Spleen (tissue), 11 donors: ENCODE measurements at regions not wholly inside any gene's neighbourhood (a gene's known extent, or its start where the extent isn't known, plus 50 kb on each side); places are given as distances from the start of the nearest gene placed in this dataset.

Experiments used
- DNase-seq: peaks from one replicate; pipeline ENCODE4 v3.0.0-alpha.2; 2020
- H3K27ac ChIP-seq, 8 donors: fragments of 200-600 bp; sonication (generic) in 7 of 8; 1 replicate in 4 of 8; 2 replicates in 4 of 8; pipeline versions ENCODE4 v1.5.0 to v1.8.0; 2016 to 2021; ENCODE audit warnings: inconsistent platforms in 4 of 8, mild to moderate bottlenecking in 4 of 8, moderate library complexity in 1 of 8
- H3K27me3 ChIP-seq, 7 donors: fragments of 200-600 bp; sonication (generic) in 6 of 7; replicated peaks in 1 of 7; 1 replicate in 4 of 7; 2 replicates in 3 of 7; pipeline versions ENCODE4 v1.5.0 to v1.8.0; 2016 to 2021; ENCODE audit warnings: inconsistent platforms in 3 of 7, mild to moderate bottlenecking in 1 of 7
- H3K36me3 ChIP-seq, 6 donors: fragments of 200-600 bp; sonication (generic) in 5 of 6; 1 replicate in 4 of 6; 2 replicates in 2 of 6; pipeline versions ENCODE4 v1.5.0 to v1.8.0; 2016 to 2021; ENCODE audit warnings: inconsistent platforms in 2 of 6
- H3K4me1 ChIP-seq, 6 donors: fragments of 200-600 bp; sonication (generic) in 5 of 6; 1 replicate in 3 of 6; 2 replicates in 3 of 6; pipeline versions ENCODE4 v1.5.0 to v1.8.0; 2016 to 2021; ENCODE audit warnings: inconsistent platforms in 3 of 6
- H3K4me3 ChIP-seq, 8 donors: fragments of 200-600 bp; sonication (generic) in 7 of 8; 1 replicate in 4 of 8; 2 replicates in 4 of 8; pipeline versions ENCODE4 v1.5.0 to v1.8.0; 2016 to 2021; ENCODE audit warnings: inconsistent platforms in 4 of 8, mild to moderate bottlenecking in 4 of 8, moderate library complexity in 2 of 8
- H3K9me3 ChIP-seq, 8 donors: fragments of 200-600 bp; sonication (generic) in 7 of 8; 1 replicate in 4 of 8; 2 replicates in 4 of 8; pipeline versions ENCODE4 v1.5.0 to v1.8.0; 2016 to 2021; ENCODE audit warnings: inconsistent platforms in 4 of 8
- CTCF ChIP-seq, 11 experiments: fragments of 200-600 bp in 7 of 11; fragments of 450-650 bp in 4 of 11; sonication (generic) in 4 of 11; IDR thresholded peaks in 8 of 11; conservative IDR thresholded peaks in 3 of 11; 1 replicate in 7 of 11; 2 replicates in 4 of 11; pipeline versions ENCODE4 v1.4.0 to v1.8.0; 2016 to 2021; ENCODE audit warnings: antibody characterized with exemption in 11 of 11, inconsistent platforms in 4 of 11, mild to moderate bottlenecking in 1 of 11
- POLR2A ChIP-seq, 3 donors: fragments of 450-650 bp; IDR thresholded peaks; one replicate each; pipeline ENCODE4 v1.5.1; 2017; ENCODE audit warnings: antibody characterized with exemption in 3 of 3, mild to moderate bottlenecking in 1 of 3
- POLR2AphosphoS5 ChIP-seq, 3 donors: sonication (generic); formaldehyde crosslinking; IDR thresholded peaks; one replicate each; pipeline ENCODE4 v1.5.1; 2017; ENCODE audit warnings: antibody characterized with exemption in 3 of 3
- WGBS, 5 donors: extraction: QIAGEN DNeasy Blood & Tissue Kit in 3 of 5; methylation state at CpG; one replicate each; pipeline versions ENCODE4 v1.1.5 to v1.1.7; 2013 to 2018; 5-methylcytosine and 5-hydroxymethylcytosine counted together
- intact Hi-C: fragments of 100-400 bp; cut with DNase I; formaldehyde crosslinking; loops from one replicate; pipeline ENCODE4 v1.15.0; 2023; ENCODE audit warnings: low total_unique reads
- donor health status: healthy with polysubstance abuse.
- donor health status: DM: no; HTN: no; CAD: no; lungs with moderate emphysema.
- donor health status: DM: no; HTN: no; CAD: no.
- donor health status: Bipolar disorder and iron deficiency.
- donor health status: healthy.
- donor health status: DM: no; HTN: no; CAD: no.
- donor health status: DM: yes; HTN: yes; CAD: no.

- Histone ChIP-seq H3K4me3 (no peak overlapping the region), H3K27me3 (no peaks in the 10 kb centered on the region), H3K27ac (no peak overlapping the region), H3K4me1 (peaks cover 0 to 20% (median 9%) of the 10 kb centered on the region in 6 donors), H3K9me3 (no peaks in the 10 kb centered on the region), H3K36me3 (peaks cover 0 to 29% (median 0%) of the 10 kb centered on the region in 6 donors)
- intact Hi-C loops = no loop called here
- TF ChIP-seq CTCF (IDR thresholded peaks at IDR 0.05 in 8 of 11, conservative IDR thresholded peaks at IDR 0.05 in 3 of 11) (no peak), POLR2AphosphoS5 (IDR thresholded peaks at IDR 0.05) (no peak), POLR2A (IDR thresholded peaks at IDR 0.05) (no peak)
- WGBS, 5 donors = 84 to 98% (median 90%) methylated on average over 2 of the region's 2 CpGs
- no peak for DNase-seq
Observed at GRCh38 chr18:23378302-23378686, 74.8 kb upstream of the RIOK3 start.

DNA sequence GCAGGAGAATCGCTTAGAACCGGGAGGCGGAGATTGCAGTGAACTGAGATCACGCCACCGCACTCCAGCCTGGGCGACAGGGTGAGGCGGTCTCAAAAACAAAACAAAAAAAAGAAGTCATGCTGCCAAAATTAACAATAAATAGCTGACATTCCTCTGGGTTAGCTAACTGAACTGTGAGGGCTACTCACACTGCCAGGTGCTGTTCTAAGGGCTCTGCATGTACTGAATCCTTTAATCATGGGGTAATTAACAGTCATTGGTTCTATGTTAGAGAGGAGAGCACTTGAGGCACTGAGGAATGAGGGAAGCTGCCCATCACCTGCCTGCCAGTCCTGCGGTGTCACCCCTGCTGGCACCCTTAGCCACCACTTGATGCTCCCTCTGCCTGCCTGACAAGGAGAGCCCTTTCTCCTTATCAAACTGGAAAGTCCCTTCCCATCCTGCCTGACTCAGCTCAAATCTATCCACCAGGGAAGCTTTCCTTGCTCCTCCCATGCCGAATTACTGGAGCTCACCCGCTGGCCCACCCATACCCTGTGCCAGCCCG, 73.0 kb upstream of the RIOK3 start:
- TF ChIP-seq POLR2AphosphoS5 (IDR thresholded peaks at IDR 0.05) = no peak
- TF ChIP-seq CTCF (IDR thresholded peaks at IDR 0.05 in 8 of 11, conservative IDR thresholded peaks at IDR 0.05 in 3 of 11) = no peak
- TF ChIP-seq POLR2A (IDR thresholded peaks at IDR 0.05) = no peak
- H3K9me3 ChIP-seq = no peaks in the 10 kb centered on the region
- no peak for DNase-seq
- 87 to 92% (median 90%) methylated on average over 11 of the region's 11 CpGs for WGBS, 5 donors
- H3K4me1 ChIP-seq = peaks cover 0 to 20% (median 11%) of the 10 kb centered on the region in 6 donors
- no peak overlapping the region for H3K4me3 ChIP-seq
- intact Hi-C loops = no loop called here
- H3K27me3 ChIP-seq = no peaks in the 10 kb centered on the region
- peaks cover 0 to 39% (median 0%) of the 10 kb centered on the region in 6 donors for H3K36me3 ChIP-seq
- peak overlapping the region in 2 of 8 donors; percentile 12 to 15 for H3K27ac ChIP-seq

DNA sequence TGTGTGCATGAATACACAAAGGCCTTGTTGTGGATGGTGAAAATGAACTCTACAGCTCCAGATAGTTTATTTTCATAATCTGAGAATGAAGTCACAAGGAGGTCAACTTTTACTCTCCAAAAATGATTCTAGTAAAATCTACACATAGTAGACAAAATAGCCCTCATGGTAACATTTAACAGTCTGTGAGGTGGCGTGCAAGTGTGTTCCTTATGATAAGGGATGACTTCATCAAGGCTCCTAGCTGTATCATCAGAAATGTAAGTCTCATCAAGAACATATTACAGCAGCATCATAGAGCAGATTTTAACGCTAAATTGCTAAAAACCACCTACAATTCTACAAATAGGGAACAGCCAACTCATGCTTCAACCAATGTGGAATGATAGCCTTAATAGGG, 72.3 kb upstream of the RIOK3 start:
- TF ChIP-seq POLR2AphosphoS5 (IDR thresholded peaks at IDR 0.05) (no peak), CTCF (IDR thresholded peaks at IDR 0.05 in 8 of 11, conservative IDR thresholded peaks at IDR 0.05 in 3 of 11) (no peak), POLR2A (IDR thresholded peaks at IDR 0.05) (no peak)
- Histone ChIP-seq H3K9me3 (no peaks in the 10 kb centered on the region), H3K27me3 (no peaks in the 10 kb centered on the region), H3K36me3 (peaks cover 0 to 39% (median 0%) of the 10 kb centered on the region in 6 donors), H3K4me1 (peaks cover 0 to 24% (median 13%) of the 10 kb centered on the region in 6 donors), H3K27ac (no peak overlapping the region), H3K4me3 (no peak overlapping the region)
- DNase-seq = no peak
- intact Hi-C loops = no loop called here
- WGBS, 5 donors = 94 to 100% (median 97%) methylated on average over 2 of the region's 2 CpGs

DNA sequence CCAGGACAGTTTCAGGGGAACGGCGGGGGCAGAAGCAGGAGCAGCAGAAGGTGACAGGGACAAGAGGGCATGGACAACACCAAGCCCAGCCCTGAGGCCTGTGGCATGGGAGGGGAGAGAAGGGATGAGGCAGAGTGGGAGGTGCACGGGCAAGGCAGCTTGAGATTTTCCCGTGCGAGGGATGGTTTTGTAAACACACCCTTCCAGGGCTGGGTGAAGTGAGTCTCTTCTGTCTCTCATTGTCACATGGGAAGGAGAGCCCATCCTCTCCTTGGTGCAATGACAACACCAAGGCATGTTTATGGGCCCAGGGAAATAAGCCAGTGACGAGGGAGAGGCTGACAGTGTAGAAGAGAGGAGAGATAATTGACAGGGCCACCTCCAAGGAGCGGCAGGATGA, 69.6 kb upstream of the RIOK3 start:
- Histone ChIP-seq H3K4me3 (no peak overlapping the region), H3K27ac (no peak overlapping the region), H3K36me3 (peaks cover 0 to 29% (median 0%) of the 10 kb centered on the region in 6 donors), H3K27me3 (no peaks in the 10 kb centered on the region), H3K4me1 (peaks cover 0 to 26% (median 10%) of the 10 kb centered on the region in 6 donors), H3K9me3 (no peaks in the 10 kb centered on the region)
- WGBS, 5 donors = 83 to 96% (median 89%) methylated on average over 7 of the region's 7 CpGs
- DNase-seq = no peak
- TF ChIP-seq POLR2A (IDR thresholded peaks at IDR 0.05) (no peak), POLR2AphosphoS5 (IDR thresholded peaks at IDR 0.05) (no peak), CTCF (IDR thresholded peaks at IDR 0.05 in 8 of 11, conservative IDR thresholded peaks at IDR 0.05 in 3 of 11) (no peak)
- intact Hi-C loops = no loop called here
